Mesothelial cell of epicardium (in vitro differentiated cells): ENCODE measurements at regions not wholly inside any gene's neighbourhood (a gene's known extent, or its start where the extent isn't known, plus 50 kb on each side); places are given as distances from the start of the nearest gene placed in this dataset.

Experiments used
- DNase-seq, 2 experiments: peaks; one replicate each; pipeline ENCODE4 v3.0.0; 2021; ENCODE audit warnings: low spot score in 2 of 2; ENCODE audit not compliant: unreplicated experiment in 2 of 2
- H3K27ac Mint-ChIP-seq: 2 replicates; pipeline ENCODE4 v1.8.0; 2021; ENCODE audit warnings: mixed read lengths
- H3K27me3 Mint-ChIP-seq: 2 replicates; pipeline ENCODE4 v1.8.0; 2021; ENCODE audit warnings: low read depth, mixed read lengths
- H3K36me3 Mint-ChIP-seq: 2 replicates; pipeline ENCODE4 v1.8.0; 2021; ENCODE audit warnings: mixed read lengths
- H3K4me1 Mint-ChIP-seq: 2 replicates; pipeline ENCODE4 v1.8.0; 2021; ENCODE audit warnings: mixed read lengths
- H3K4me3 Mint-ChIP-seq: 2 replicates; pipeline ENCODE4 v1.8.0; 2021; ENCODE audit warnings: mild to moderate bottlenecking, moderate library complexity, mixed read lengths
- H3K9me3 Mint-ChIP-seq: 2 replicates; pipeline ENCODE4 v1.8.0; 2021; ENCODE audit warnings: mixed read lengths
- CTCF ChIP-seq: fragments of 200-600 bp; sonication (generic); IDR thresholded peaks from one replicate; pipeline ENCODE4 v1.5.0; 2021; ENCODE audit warnings: antibody characterized with exemption; ENCODE audit not compliant: unreplicated experiment

- Mint-ChIP-seq H3K4me1 (peaks cover 18% of the 10 kb centered on the region), H3K36me3 (peaks cover 5% of the 10 kb centered on the region), H3K27me3 (no peaks in the 10 kb centered on the region), H3K4me3 (no peak overlapping the region), H3K9me3 (peaks cover 11% of the 10 kb centered on the region), H3K27ac (peak overlapping the region; percentile 76)
- DNase-seq = peak; percentile 27 to 49
- no peak for TF ChIP-seq CTCF
These were observed 219.5 kb upstream of the CBLB start for GRCh38 chr3:106088304-106088703.

GRCh38 chr3:106088899-106089298 lies 220.1 kb upstream of the CBLB start:
- Mint-ChIP-seq H3K9me3 (peaks cover 15% of the 10 kb centered on the region), H3K4me3 (no peak overlapping the region), H3K27me3 (no peaks in the 10 kb centered on the region), H3K27ac (peak overlapping the region; percentile 76), H3K36me3 (peaks cover 5% of the 10 kb centered on the region), H3K4me1 (peaks cover 18% of the 10 kb centered on the region)
- no peak for DNase-seq
- TF ChIP-seq CTCF = no peak

GRCh38 chr3:106089806-106090205 lies 221.0 kb upstream of the CBLB start:
- H3K4me1 Mint-ChIP-seq = peaks cover 18% of the 10 kb centered on the region
- peaks cover 5% of the 10 kb centered on the region for H3K36me3 Mint-ChIP-seq
- no peaks in the 10 kb centered on the region for H3K27me3 Mint-ChIP-seq
- no peak overlapping the region for H3K27ac Mint-ChIP-seq
- no peak for DNase-seq
- H3K9me3 Mint-ChIP-seq = peaks cover 15% of the 10 kb centered on the region
- no peak overlapping the region for H3K4me3 Mint-ChIP-seq
- TF ChIP-seq CTCF = no peak

GRCh38 chr3:106092792-106093191 lies 224.0 kb upstream of the CBLB start:
- Mint-ChIP-seq H3K36me3 (no peaks in the 10 kb centered on the region), H3K9me3 (peaks cover 15% of the 10 kb centered on the region), H3K4me1 (peaks cover 22% of the 10 kb centered on the region), H3K27me3 (no peaks in the 10 kb centered on the region), H3K27ac (no peak overlapping the region), H3K4me3 (no peak overlapping the region)
- no peak for TF ChIP-seq CTCF
- no peak for DNase-seq

GRCh38 chr3:106093616-106094015 lies 224.8 kb upstream of the CBLB start:
- no peak overlapping the region for H3K27ac Mint-ChIP-seq
- H3K4me1 Mint-ChIP-seq = peaks cover 17% of the 10 kb centered on the region
- DNase-seq = no peak
- H3K27me3 Mint-ChIP-seq = no peaks in the 10 kb centered on the region
- TF ChIP-seq CTCF = no peak
- no peak overlapping the region for H3K4me3 Mint-ChIP-seq
- peaks cover under 1% of the 10 kb centered on the region for H3K36me3 Mint-ChIP-seq
- peaks cover 23% of the 10 kb centered on the region for H3K9me3 Mint-ChIP-seq

- TF ChIP-seq CTCF = no peak
- Mint-ChIP-seq H3K4me3 (no peak overlapping the region), H3K4me1 (peaks cover 8% of the 10 kb centered on the region), H3K36me3 (peaks cover 23% of the 10 kb centered on the region), H3K27ac (peak overlapping the region; percentile 50), H3K27me3 (no peaks in the 10 kb centered on the region), H3K9me3 (peaks cover 58% of the 10 kb centered on the region)
- no peak for DNase-seq
These were observed 229.1 kb upstream of the CBLB start for GRCh38 chr3:106097817-106098435.
